Erythroblast (primary cell): ENCODE measurements at regions not wholly inside any gene's neighbourhood (a gene's known extent, or its start where the extent isn't known, plus 50 kb on each side); places are given as distances from the start of the nearest gene placed in this dataset.

Experiments used
- GATA1 ChIP-seq: IDR thresholded peaks from 2 replicates; pipeline ENCODE4 v1.6.1; 2011; ENCODE audit warnings: low read depth, mild to moderate bottlenecking, control low read depth, low read length, moderate library complexity
- POLR2A ChIP-seq: IDR thresholded peaks from 2 replicates; pipeline ENCODE4 v1.6.1; 2011; ENCODE audit warnings: mild to moderate bottlenecking, low read length

- TF ChIP-seq POLR2A: no peak
- no peak for TF ChIP-seq GATA1
Observed at GRCh38 chr5:82628364-82628910, 350.3 kb upstream of the RPS23 start.
